Type B pancreatic cell (in vitro differentiated cells): ENCODE measurements at regions not wholly inside any gene's neighbourhood (a gene's known extent, or its start where the extent isn't known, plus 50 kb on each side); places are given as distances from the start of the nearest gene placed in this dataset.

Source experiments
- DNase-seq: peaks from one replicate; pipeline ENCODE4 v3.0.0; 2021; ENCODE audit warnings: mixed read lengths; ENCODE audit not compliant: unreplicated experiment; ENCODE audit errors: extremely low spot score
- H3K27ac Mint-ChIP-seq: 2 replicates; pipeline ENCODE4 v1.8.0; 2021; ENCODE audit warnings: mild to moderate bottlenecking, mixed read lengths
- H3K27me3 Mint-ChIP-seq: 2 replicates; pipeline ENCODE4 v1.8.0; 2021; ENCODE audit warnings: mixed read lengths
- H3K36me3 Mint-ChIP-seq: 2 replicates; pipeline ENCODE4 v1.8.0; 2021; ENCODE audit warnings: mixed read lengths
- H3K4me1 Mint-ChIP-seq: one replicate; pipeline ENCODE4 v1.8.0; 2021; ENCODE audit warnings: mixed read lengths; ENCODE audit not compliant: unreplicated experiment
- H3K4me3 Mint-ChIP-seq: 2 replicates; pipeline ENCODE4 v1.8.0; 2021; ENCODE audit warnings: mild to moderate bottlenecking, mixed read lengths
- H3K9me3 Mint-ChIP-seq: 2 replicates; pipeline ENCODE4 v1.8.0; 2021; ENCODE audit warnings: mixed read lengths
- CTCF ChIP-seq: fragments of 200-600 bp; sonication (generic); conservative IDR thresholded peaks from 2 replicates; pipeline ENCODE4 v1.5.0; 2021; ENCODE audit warnings: antibody characterized with exemption, mild to moderate bottlenecking

GRCh38 chr5:136764601-136765000 lies 399.3 kb upstream of the TRPC7 start:
- H3K36me3 Mint-ChIP-seq = no peaks in the 10 kb centered on the region

GRCh38 chr5:136763548-136763947 lies 398.2 kb upstream of the TRPC7 start:
- Mint-ChIP-seq H3K36me3 (no peaks in the 10 kb centered on the region), H3K27ac (no peak overlapping the region), H3K4me3 (no peak overlapping the region), H3K27me3 (no peaks in the 10 kb centered on the region), H3K9me3 (no peaks in the 10 kb centered on the region), H3K4me1 (no peaks in the 10 kb centered on the region)
- TF ChIP-seq CTCF = no peak
- DNase-seq = no peak

More at GRCh38 chr5:136764601-136765000, 399.3 kb upstream of the TRPC7 start:
- no peak overlapping the region for H3K27ac Mint-ChIP-seq
- H3K4me3 Mint-ChIP-seq = no peak overlapping the region
- no peaks in the 10 kb centered on the region for H3K9me3 Mint-ChIP-seq
- DNase-seq = no peak
- no peak for TF ChIP-seq CTCF
- H3K27me3 Mint-ChIP-seq = no peaks in the 10 kb centered on the region
- no peaks in the 10 kb centered on the region for H3K4me1 Mint-ChIP-seq

GRCh38 chr5:136754216-136754615 lies 388.9 kb upstream of the TRPC7 start:
- Mint-ChIP-seq H3K4me1 (peaks cover 7% of the 10 kb centered on the region), H3K9me3 (no peaks in the 10 kb centered on the region), H3K36me3 (no peaks in the 10 kb centered on the region), H3K27ac (no peak overlapping the region), H3K4me3 (no peak overlapping the region), H3K27me3 (peaks cover 3% of the 10 kb centered on the region)
- no peak for TF ChIP-seq CTCF
- DNase-seq = no peak

- no peak for DNase-seq
- Mint-ChIP-seq H3K27me3 (peaks cover 3% of the 10 kb centered on the region), H3K9me3 (no peaks in the 10 kb centered on the region), H3K27ac (no peak overlapping the region), H3K36me3 (no peaks in the 10 kb centered on the region), H3K4me3 (no peak overlapping the region), H3K4me1 (peaks cover 7% of the 10 kb centered on the region)
- no peak for TF ChIP-seq CTCF
These were observed 385.0 kb upstream of the TRPC7 start for GRCh38 chr5:136750224-136750862.

- no peaks in the 10 kb centered on the region for H3K36me3 Mint-ChIP-seq
- no peak overlapping the region for H3K27ac Mint-ChIP-seq
- DNase-seq = no peak
- no peaks in the 10 kb centered on the region for H3K27me3 Mint-ChIP-seq
- H3K9me3 Mint-ChIP-seq = no peaks in the 10 kb centered on the region
- peaks cover 7% of the 10 kb centered on the region for H3K4me1 Mint-ChIP-seq
- TF ChIP-seq CTCF = no peak
- H3K4me3 Mint-ChIP-seq = no peak overlapping the region
These were observed 383.7 kb upstream of the TRPC7 start for GRCh38 chr5:136749016-136749415.

GRCh38 chr5:136743052-136743451 lies 377.7 kb upstream of the TRPC7 start:
- no peaks in the 10 kb centered on the region for H3K36me3 Mint-ChIP-seq
- TF ChIP-seq CTCF = no peak
- no peaks in the 10 kb centered on the region for H3K4me1 Mint-ChIP-seq
- H3K4me3 Mint-ChIP-seq = no peak overlapping the region
- H3K27me3 Mint-ChIP-seq = no peaks in the 10 kb centered on the region
- H3K9me3 Mint-ChIP-seq = peaks cover 14% of the 10 kb centered on the region
- no peak overlapping the region for H3K27ac Mint-ChIP-seq
- no peak for DNase-seq
